ENCODE measurements at regions not wholly inside any gene's neighbourhood (a gene's known extent, or its start where the extent isn't known, plus 50 kb on each side); places are given as distances from the start of the nearest gene placed in this dataset.
"Not testable (repeated sequence)": the region's sequence is repeated elsewhere in the genome, so short reads cannot be mapped to it uniquely, and the experiment has no call there.

GRCh38 chr16:29156511-29156910 is 171.7 kb downstream of the LAT start:
- no peak for DNase-seq

DNA sequence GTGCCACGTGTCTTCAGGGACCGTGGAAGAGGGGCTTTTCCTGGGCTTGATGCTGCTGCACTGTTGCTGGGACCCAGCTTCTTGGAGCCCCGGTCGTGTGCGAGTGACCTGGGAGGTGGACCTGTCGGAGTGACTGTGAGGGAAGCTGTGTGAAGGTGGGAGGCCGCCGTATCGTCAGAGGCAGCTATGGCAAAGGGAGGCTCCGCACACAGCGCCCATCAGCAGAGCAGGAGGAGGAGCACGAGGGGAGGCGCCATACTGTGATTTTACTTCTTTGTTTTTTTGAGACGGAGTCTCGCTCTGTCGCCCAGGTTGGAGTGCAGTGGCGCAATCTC is 171.0 kb downstream of the LAT start:
- DNase-seq = not testable (repeated sequence)

- not testable (repeated sequence) for DNase-seq
Observed at GRCh38 chr16:29155131-29155865, 170.4 kb downstream of the LAT start.

DNA sequence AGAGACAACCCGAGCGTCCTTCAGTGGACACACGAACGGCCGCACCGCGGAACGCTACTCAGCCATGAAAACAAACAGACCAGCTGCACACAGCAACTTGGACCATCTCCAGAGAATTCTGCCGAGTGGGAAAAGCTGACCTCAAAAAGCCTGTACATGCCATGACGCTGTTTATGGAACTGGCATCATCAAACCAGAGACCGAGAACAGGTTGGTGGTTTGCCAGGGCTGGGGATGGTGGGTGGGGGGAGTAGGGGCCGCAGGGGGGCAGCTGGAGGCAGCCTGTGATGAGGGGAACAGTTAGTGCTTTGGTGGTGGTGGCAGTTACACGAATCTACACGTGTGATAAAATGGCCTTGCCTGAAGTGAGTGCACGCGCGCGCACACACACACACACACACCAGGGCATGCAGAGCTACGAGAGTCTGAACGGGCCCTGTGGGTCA is 169.8 kb downstream of the LAT start:
- DNase-seq = no peak

DNA sequence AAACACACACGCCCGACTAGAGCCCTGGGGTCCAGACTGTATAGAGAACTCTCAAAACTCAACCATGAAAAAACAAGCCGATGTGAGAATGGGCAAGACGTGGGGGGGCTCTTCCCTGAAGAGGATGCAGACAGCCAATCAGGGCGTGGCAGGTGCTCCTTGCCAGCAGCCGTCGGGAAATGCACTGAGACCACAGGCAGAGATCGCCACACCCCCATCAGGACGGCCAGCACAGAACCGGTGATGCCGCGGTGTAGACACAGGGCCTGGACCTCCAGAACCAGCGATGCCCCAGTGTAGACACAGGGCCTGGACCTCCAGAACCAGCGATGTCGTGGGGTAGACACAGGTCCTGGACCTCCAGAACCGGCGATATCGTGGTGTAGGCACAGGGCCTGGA is 169.2 kb downstream of the LAT start:
- DNase-seq = no peak

DNA sequence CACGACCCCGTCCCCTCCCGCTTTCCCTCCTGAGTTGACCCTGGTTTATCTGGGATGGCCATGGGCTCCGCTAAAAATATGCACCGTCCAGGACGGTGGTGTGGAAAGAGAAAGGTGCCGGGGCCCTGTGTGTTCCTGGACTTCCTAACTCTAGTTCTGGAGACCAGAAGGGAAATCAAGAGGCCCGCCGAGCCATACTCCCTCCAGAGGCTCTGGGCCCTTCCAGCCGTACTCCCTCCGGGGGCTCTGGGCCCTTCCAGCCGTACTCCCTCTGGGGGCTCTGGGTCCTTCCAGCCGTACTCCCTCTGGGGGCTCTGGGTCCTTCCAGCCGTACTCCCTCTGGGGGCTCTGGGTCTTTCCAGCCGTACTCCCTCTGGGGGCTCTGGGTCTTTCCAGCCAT is 168.5 kb downstream of the LAT start:
- DNase-seq = not testable (repeated sequence)

- DNase-seq = not testable (repeated sequence)
Observed at GRCh38 chr16:29152544-29153031, 167.7 kb downstream of the LAT start.

DNA sequence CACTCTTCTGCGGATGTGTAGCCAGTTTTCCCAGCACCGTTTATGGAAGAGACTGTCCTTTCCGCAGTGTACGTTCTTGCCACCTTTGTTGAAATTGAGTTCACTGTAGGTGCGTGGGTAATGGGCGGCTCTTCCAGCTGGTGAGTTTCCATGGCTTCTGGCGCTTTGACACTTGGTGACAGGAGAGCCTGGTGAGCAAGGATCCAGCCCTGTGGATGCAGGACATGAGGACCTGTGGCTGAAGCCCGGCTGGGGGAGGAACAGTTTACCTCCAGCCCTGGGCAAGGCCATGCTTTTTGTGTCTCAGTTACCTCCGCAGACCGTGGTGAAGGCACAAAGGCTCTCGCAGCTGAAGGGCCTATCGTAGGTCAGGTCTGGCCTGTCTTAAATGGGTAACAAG is 166.5 kb downstream of the LAT start:
- no peak for DNase-seq

DNA sequence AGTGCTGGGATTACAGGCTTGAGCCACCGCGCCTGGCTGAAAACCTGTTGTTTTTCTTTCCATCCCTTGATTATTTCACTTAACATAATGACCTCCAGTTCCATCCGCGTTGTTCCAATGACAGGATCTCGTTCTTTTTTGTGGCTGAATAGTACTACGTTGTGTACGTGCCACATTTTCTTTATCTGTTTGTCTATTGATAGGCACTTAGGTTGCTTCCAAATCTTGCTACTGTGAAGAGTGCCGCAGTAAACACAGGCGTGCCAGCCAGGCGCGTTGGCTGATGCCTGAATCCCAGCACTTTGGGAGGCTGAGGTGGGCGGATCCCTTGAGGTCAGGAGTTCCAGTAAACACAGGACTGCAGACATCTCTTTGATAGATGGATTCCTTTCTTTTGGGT is 165.1 kb downstream of the LAT start:
- not testable (repeated sequence) for DNase-seq

DNA sequence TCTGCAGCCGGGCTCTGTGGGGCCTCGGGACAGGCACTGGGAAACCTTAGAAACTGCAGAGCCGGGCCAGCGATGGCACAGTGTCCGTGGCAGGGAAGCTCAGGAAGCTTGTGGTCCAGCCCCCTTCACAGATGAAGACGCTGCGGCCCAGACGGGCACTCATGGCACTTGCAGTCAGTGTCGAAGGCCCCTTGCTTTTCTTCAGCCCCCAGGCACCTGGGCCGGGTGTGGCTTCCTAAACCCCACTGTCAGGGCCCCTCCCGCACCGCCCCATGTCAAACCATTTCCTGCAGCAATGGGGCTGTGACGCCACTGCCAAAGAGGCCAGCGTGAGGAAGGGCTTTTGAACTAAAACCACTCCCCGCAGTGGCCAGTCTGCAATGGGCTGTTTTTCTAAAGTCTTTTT is 164.0 kb downstream of the LAT start:
- DNase-seq = peak; percentile 79

GRCh38 chr16:29148131-29148691 is 163.4 kb downstream of the LAT start:
- DNase-seq = peak; percentile 71

GRCh38 chr16:29147710-29148109 is 162.9 kb downstream of the LAT start:
- DNase-seq = not testable (repeated sequence)

- not testable (repeated sequence) for DNase-seq
Observed at GRCh38 chr16:29146808-29147643, 162.2 kb downstream of the LAT start.

DNA sequence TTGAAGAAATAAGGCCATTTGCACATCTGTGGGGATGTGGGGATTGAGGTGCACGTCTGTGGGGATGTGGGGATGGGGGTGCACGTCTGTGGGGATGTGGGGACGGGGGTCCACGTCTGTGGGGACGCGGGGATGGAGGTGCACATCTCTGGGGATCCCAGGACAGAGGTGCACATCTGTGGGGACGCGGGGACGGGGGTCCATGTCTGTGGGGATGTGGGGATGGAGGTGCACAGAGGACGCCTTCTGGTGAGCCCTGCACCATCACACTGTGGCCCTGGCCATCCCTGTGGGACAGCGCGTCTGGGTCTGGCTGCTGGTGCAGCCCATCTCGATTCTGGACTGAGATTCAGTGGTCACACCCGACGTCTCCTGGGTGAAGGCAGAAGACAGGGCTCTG is 161.4 kb downstream of the LAT start:
- no peak for DNase-seq

GRCh38 chr16:29145486-29146225 is 160.8 kb downstream of the LAT start:
- DNase-seq = not testable (repeated sequence)

DNA sequence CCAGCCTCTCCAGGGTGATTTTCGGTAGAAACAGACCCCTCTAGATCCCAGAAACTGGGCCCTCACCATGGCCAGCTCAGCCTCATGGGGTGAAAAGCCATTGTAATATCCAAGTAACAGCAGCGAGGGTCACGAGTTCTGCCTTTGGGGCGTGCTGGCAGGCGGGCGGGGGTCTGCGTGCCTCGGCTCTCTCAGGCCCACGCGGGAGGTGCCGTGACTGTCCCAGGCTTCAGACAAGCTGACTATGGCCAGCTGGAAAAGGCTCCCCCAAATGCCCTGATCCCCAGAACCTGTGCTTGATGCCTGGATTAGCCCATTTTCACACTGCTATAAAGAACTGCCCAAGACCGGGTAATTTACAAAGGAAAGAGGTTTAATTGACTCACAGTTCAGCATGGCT is 160.2 kb downstream of the LAT start:
- not testable (repeated sequence) for DNase-seq

DNA sequence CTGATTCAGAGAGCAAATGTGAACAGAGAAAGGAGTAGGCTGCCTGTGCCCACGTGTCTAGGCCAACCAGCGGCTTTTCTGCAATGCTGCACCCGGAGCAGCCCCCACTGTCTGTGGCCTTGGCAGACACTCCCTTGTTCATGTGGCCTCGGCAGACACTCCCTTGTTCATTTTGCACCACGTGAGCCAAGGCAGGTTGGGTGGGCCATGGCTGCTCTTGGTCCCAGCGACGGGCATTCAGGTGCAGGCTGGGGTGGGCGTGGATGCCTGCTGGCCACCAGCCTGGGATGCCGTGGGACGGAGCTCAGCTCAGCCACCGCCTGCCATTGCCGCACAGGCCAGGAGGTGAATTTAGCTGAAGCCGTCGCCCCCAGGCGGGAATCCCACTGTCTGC is 159.8 kb downstream of the LAT start:
- DNase-seq = not testable (repeated sequence)

- not testable (repeated sequence) for DNase-seq
Observed at GRCh38 chr16:29143739-29144668, 159.2 kb downstream of the LAT start.

GRCh38 chr16:29142506-29142905 is 157.7 kb downstream of the LAT start:
- not testable (repeated sequence) for DNase-seq

GRCh38 chr16:29141586-29142324 is 156.9 kb downstream of the LAT start:
- DNase-seq = no peak

GRCh38 chr16:29141121-29141520 is 156.3 kb downstream of the LAT start:
- DNase-seq = not testable (repeated sequence)

Data from activated CD8-positive, alpha-beta memory T cell treated with anti-CD3 and anti-CD28 coated beads for 24 hours (primary cell).